PC-9 (cell line): ENCODE measurements at regions not wholly inside any gene's neighbourhood (a gene's known extent, or its start where the extent isn't known, plus 50 kb on each side); places are given as distances from the start of the nearest gene placed in this dataset.

Source experiments
- BruUV-seq: library from RNA; stranded (reverse); fragments of 400-500 nt; replicated peaks from 2 replicates; lab custom pipeline; 2021; lab: Mats Ljungman, UMichigan
- CTCF ChIA-PET: fragments of 300-600 bp; sonication (Branson Sonifier 250); formaldehyde crosslinking; loops from one replicate; lab custom pipeline; 2022; ENCODE audit warnings: antibody characterized with exemption; lab: Charles Lee
- POLR2A ChIA-PET: fragments of 300-600 bp; sonication (Branson Sonifier 250); formaldehyde crosslinking; loops from one replicate; lab custom pipeline; 2022; ENCODE audit warnings: antibody characterized with exemption; ENCODE audit not compliant: unreplicated experiment; lab: Charles Lee
- DNase-seq, 2 experiments: peaks; one replicate each; pipeline versions ENCODE4 v3.0.0 to v3.0.0-alpha.2; 2015 to 2022; ENCODE audit warnings: mixed read lengths in 1 of 2
- H2AFZ ChIP-seq: fragments of 200-600 bp; sonication (generic); 2 replicates; pipeline ENCODE4 v1.8.1; 2017; ENCODE audit warnings: antibody characterized with exemption
- H3F3A ChIP-seq: fragments of 200-600 bp; sonication (generic); 2 replicates; pipeline ENCODE4 v1.8.1; 2017; ENCODE audit warnings: antibody characterized with exemption, mild to moderate bottlenecking, low read depth; ENCODE audit not compliant: insufficient read depth
- H3K27ac ChIP-seq: fragments of 200-600 bp; sonication (generic); 2 replicates; pipeline ENCODE4 v1.6.1; 2016; ENCODE audit warnings: mixed run types
- H3K27me3 ChIP-seq: fragments of 200-600 bp; sonication (generic); 2 replicates; pipeline ENCODE4 v1.6.1; 2016; ENCODE audit warnings: low read depth, mixed run types; ENCODE audit not compliant: insufficient read depth
- H3K36me3 ChIP-seq: fragments of 200-600 bp; sonication (generic); 2 replicates; pipeline ENCODE4 v1.6.1; 2016; ENCODE audit warnings: low read depth, mixed run types
- H3K4me1 ChIP-seq: fragments of 200-600 bp; sonication (generic); replicated peaks from 2 replicates; pipeline ENCODE4 v1.6.1; 2016; ENCODE audit warnings: mixed run types; ENCODE audit not compliant: insufficient read depth
- H3K4me2 ChIP-seq: fragments of 200-600 bp; sonication (generic); 2 replicates; pipeline ENCODE4 v1.6.1; 2017; ENCODE audit warnings: mixed run types
- H3K4me3 ChIP-seq: fragments of 200-600 bp; sonication (generic); 2 replicates; pipeline ENCODE4 v1.6.1; 2016; ENCODE audit warnings: mixed run types
- H3K79me2 ChIP-seq: fragments of 200-600 bp; sonication (generic); 2 replicates; pipeline ENCODE4 v1.6.1; 2017; ENCODE audit warnings: low read depth, mixed run types
- H3K9me2 ChIP-seq: fragments of 200-600 bp; sonication (generic); 2 replicates; pipeline ENCODE4 v1.8.1; 2017; ENCODE audit warnings: mild to moderate bottlenecking; ENCODE audit not compliant: insufficient read depth
- H3K9me3 ChIP-seq: fragments of 200-600 bp; sonication (generic); 2 replicates; pipeline ENCODE4 v1.8.1; 2016; ENCODE audit warnings: low read depth; ENCODE audit not compliant: insufficient read depth
- H4K20me1 ChIP-seq: fragments of 200-600 bp; sonication (generic); 2 replicates; pipeline ENCODE4 v1.8.1; 2017; ENCODE audit not compliant: insufficient read depth
- CTCF ChIP-seq: fragments of 200-600 bp; sonication (generic); conservative IDR thresholded peaks from 2 replicates; pipeline ENCODE4 v1.6.1; 2017; ENCODE audit warnings: mixed run types, antibody characterized with exemption, mild to moderate bottlenecking, moderate library complexity
- EZH2 ChIP-seq: fragments of 200-600 bp; sonication (generic); IDR thresholded peaks from 2 replicates; pipeline ENCODE4 v1.8.0; 2017; ENCODE audit warnings: antibody characterized with exemption, low read depth
- intact Hi-C: fragments of 100-400 bp; cut with micrococcal nuclease; formaldehyde crosslinking; loops from one replicate; pipeline ENCODE4 v1.10.0; 2022; ENCODE audit not compliant: unreplicated experiment

DNA sequence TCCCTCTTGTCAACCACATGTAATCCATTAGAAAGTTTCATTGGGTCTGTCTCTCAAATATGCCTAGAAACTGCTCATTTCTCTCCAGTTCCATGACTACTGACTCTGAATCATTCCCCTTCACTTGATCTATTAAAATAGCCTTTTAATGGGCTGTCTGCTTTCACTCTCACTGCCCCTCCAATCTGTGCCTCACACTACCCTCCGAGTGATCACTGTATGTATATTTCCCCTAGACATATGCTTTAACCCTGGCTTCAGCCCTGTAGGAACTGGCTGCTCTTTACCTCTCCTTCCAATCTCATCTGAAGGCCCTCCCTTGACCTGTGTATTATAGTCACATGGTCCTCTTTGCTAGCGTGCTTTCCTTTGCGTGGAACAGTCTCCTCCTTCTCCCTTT, 282.8 kb upstream of the ADAMTS9 start:
- Histone ChIP-seq H3K27ac (no peak overlapping the region), H4K20me1 (no peaks in the 10 kb centered on the region), H3K9me2 (no peaks in the 10 kb centered on the region), H3K27me3 (no peaks in the 10 kb centered on the region), H2AFZ (no peak overlapping the region), H3K4me3 (no peak overlapping the region), H3K4me1 (peaks cover under 1% of the 10 kb centered on the region; the same call in 1 of the 2 replicates), H3K4me2 (no peak overlapping the region), H3K9me3 (no peaks in the 10 kb centered on the region; the same call in 1 of the 2 replicates), H3F3A (no peaks in the 10 kb centered on the region; the same call in 1 of the 2 replicates), H3K36me3 (no peaks in the 10 kb centered on the region), H3K79me2 (no peaks in the 10 kb centered on the region)
- TF ChIP-seq CTCF: no peak
- no peak for TF ChIP-seq EZH2
- DNase-seq: no peak
- intact Hi-C loops: no loop called here
- POLR2A ChIA-PET: interaction anchor here (0.6 kb wide), 1 partner anchor 259 kb away, joined by 3 read pairs; no protein-coding TSS in a partner anchor
- no TSS peak for BruUV-seq
- CTCF ChIA-PET: no interaction called here

- intact Hi-C loops: no loop called here
- Histone ChIP-seq H3K9me2 (no peaks in the 10 kb centered on the region), H3K27ac (no peak overlapping the region), H3K4me3 (no peak overlapping the region), H3K4me1 (no peaks in the 10 kb centered on the region), H2AFZ (no peak overlapping the region), H3K27me3 (no peaks in the 10 kb centered on the region), H3F3A (no peaks in the 10 kb centered on the region), H3K36me3 (no peaks in the 10 kb centered on the region), H3K9me3 (no peaks in the 10 kb centered on the region), H3K79me2 (no peaks in the 10 kb centered on the region), H3K4me2 (no peak overlapping the region), H4K20me1 (no peaks in the 10 kb centered on the region)
- CTCF ChIA-PET: no interaction called here
- BruUV-seq: no TSS peak
- TF ChIP-seq CTCF: no peak
- no peak for TF ChIP-seq EZH2
- DNase-seq: no peak
- POLR2A ChIA-PET: no interaction called here
These were observed 273.5 kb upstream of the ADAMTS9 start for GRCh38 chr3:64961301-64961700.

DNA sequence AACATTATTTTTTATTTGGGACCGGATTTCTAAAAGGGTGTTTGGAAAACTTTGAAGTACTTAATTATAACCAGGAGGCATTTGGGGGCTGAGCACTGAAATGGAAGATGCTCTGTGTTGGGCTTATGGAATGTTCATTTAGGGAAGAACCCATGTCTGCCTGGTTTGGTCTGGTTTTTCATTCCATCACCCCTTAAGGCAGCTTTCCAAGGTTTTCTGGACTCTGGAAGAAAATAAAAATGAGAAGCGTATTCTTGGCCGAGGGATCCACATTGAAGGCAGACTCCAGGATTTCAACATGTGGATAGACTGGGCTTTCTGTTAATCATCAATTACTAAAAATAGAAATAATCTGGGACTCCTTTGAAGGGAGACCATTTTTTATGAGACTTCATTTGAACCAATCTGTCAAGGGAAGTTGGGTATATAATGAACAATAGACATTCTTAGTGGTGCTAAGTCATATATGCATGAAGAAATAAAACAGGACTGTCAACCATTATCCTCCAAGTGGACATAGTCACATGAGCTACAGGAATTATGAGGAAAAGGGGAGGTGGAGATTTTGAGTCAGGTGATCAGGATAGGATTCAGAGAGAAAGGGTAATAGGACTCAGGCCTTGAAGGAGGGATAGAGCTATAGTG, 270.5 kb upstream of the ADAMTS9 start:
- Histone ChIP-seq H3K4me1 (no peaks in the 10 kb centered on the region), H3K9me2 (no peaks in the 10 kb centered on the region), H4K20me1 (no peaks in the 10 kb centered on the region), H3K27ac (no peak overlapping the region), H3K79me2 (no peaks in the 10 kb centered on the region), H3K4me3 (no peak overlapping the region), H2AFZ (no peak overlapping the region), H3F3A (no peaks in the 10 kb centered on the region), H3K36me3 (no peaks in the 10 kb centered on the region), H3K9me3 (no peaks in the 10 kb centered on the region), H3K27me3 (no peaks in the 10 kb centered on the region), H3K4me2 (no peak overlapping the region)
- TF ChIP-seq CTCF (no peak), EZH2 (no peak)
- intact Hi-C loops: no loop called here
- DNase-seq: no peak
- BruUV-seq: no TSS peak
- CTCF ChIA-PET: no interaction called here
- POLR2A ChIA-PET: no interaction called here
